ENCODE measurements at regions not wholly inside any gene's neighbourhood (a gene's known extent, or its start where the extent isn't known, plus 50 kb on each side); places are given as distances from the start of the nearest gene placed in this dataset.

GRCh38 chr9:86772635-86772993, 174.7 kb downstream of the GAS1 start:
- no peaks in the 10 kb centered on the region for H3K9me3 ChIP-seq
- no peaks in the 10 kb centered on the region for H3K36me3 ChIP-seq
- TF ChIP-seq, protein P1, sequence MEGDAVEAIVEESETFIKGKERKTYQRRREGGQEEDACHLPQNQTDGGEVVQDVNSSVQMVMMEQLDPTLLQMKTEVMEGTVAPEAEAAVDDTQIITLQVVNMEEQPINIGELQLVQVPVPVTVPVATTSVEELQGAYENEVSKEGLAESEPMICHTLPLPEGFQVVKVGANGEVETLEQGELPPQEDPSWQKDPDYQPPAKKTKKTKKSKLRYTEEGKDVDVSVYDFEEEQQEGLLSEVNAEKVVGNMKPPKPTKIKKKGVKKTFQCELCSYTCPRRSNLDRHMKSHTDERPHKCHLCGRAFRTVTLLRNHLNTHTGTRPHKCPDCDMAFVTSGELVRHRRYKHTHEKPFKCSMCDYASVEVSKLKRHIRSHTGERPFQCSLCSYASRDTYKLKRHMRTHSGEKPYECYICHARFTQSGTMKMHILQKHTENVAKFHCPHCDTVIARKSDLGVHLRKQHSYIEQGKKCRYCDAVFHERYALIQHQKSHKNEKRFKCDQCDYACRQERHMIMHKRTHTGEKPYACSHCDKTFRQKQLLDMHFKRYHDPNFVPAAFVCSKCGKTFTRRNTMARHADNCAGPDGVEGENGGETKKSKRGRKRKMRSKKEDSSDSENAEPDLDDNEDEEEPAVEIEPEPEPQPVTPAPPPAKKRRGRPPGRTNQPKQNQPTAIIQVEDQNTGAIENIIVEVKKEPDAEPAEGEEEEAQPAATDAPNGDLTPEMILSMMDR (IDR thresholded peaks at IDR 0.05), result no peak
- ATAC-seq (ENCODE audit: insufficient number of reproducible peaks, low FRiP score, low read depth) (no peak), DNase-seq (ENCODE audit: low spot score) (no peak)
- no peak overlapping the region for H3K27ac ChIP-seq
- no peaks in the 10 kb centered on the region for H3K27me3 ChIP-seq (replicated peaks; ENCODE audit: insufficient read depth)
- no peaks in the 10 kb centered on the region for H3K4me1 ChIP-seq (ENCODE audit: control insufficient read depth in 1 of 2, low read depth in 2 of 2)
- H3K4me3 ChIP-seq, result no peak overlapping the region

- ATAC-seq (ENCODE audit: insufficient number of reproducible peaks, low FRiP score, low read depth) (no peak), DNase-seq (ENCODE audit: low spot score) (no peak)
- H3K4me1 ChIP-seq (ENCODE audit: control insufficient read depth in 1 of 2, low read depth in 2 of 2), result no peaks in the 10 kb centered on the region
- H3K27ac ChIP-seq, result no peak overlapping the region
- H3K36me3 ChIP-seq, result no peaks in the 10 kb centered on the region
- H3K4me3 ChIP-seq, result no peak overlapping the region
- no peaks in the 10 kb centered on the region for H3K27me3 ChIP-seq (replicated peaks; ENCODE audit: insufficient read depth)
- no peaks in the 10 kb centered on the region for H3K9me3 ChIP-seq
- TF ChIP-seq, protein P1 (IDR thresholded peaks at IDR 0.05), result no peak
These were observed 175.2 kb downstream of the GAS1 start for GRCh38 chr9:86771941-86772634.

DNA sequence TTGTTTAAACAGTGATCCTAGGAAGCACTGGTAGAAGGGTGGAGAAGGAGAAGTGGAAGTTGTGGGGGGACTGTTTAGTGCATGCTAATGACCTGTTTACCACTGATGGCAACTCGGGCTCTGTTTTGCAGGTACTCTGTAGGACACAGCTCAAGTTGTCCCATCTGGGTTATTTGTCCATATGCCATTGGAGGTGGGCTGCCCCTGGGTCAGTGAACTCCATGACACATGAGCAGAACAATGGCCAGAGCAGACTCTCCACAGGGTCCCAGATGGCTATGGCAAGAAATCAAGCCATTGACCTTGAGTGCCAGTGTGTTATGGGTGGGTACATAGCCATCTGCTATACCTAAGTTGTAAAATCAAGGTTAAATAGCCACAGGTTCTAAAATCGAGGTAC, 175.9 kb downstream of the GAS1 start:
- Histone ChIP-seq H3K27me3 (replicated peaks; ENCODE audit: insufficient read depth) (no peaks in the 10 kb centered on the region), H3K27ac (no peak overlapping the region), H3K36me3 (no peaks in the 10 kb centered on the region), H3K4me3 (no peak overlapping the region), H3K9me3 (no peaks in the 10 kb centered on the region), H3K4me1 (ENCODE audit: control insufficient read depth in 1 of 2, low read depth in 2 of 2) (no peaks in the 10 kb centered on the region)
- ATAC-seq (ENCODE audit: insufficient number of reproducible peaks, low FRiP score, low read depth), result no peak
- TF ChIP-seq, protein P1 (IDR thresholded peaks at IDR 0.05), result no peak
- DNase-seq (ENCODE audit: low spot score), result no peak

DNA sequence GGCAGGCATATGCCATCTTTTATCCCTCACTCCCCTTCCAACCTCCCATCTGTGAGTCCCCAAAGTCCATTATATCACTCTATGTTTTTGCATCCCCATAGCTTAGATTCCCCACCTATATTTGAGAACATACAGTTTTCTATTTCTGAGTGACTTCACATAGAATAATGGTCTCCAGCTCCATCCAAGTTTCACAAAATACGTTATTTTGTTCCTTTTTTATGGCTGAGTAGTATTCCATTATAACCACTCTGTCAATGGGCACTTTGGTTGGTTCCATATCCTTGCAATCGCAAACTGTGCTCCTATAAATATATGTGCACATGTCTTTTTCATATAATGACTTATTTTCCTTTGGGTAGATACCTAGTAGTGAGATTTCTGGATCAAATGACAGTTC, 178.6 kb downstream of the GAS1 start:
- Histone ChIP-seq H3K36me3 (no peaks in the 10 kb centered on the region), H3K4me3 (no peak overlapping the region), H3K27me3 (replicated peaks; ENCODE audit: insufficient read depth) (no peaks in the 10 kb centered on the region), H3K4me1 (ENCODE audit: control insufficient read depth in 1 of 2, low read depth in 2 of 2) (no peaks in the 10 kb centered on the region), H3K27ac (no peak overlapping the region), H3K9me3 (no peaks in the 10 kb centered on the region)
- no peak for ATAC-seq (ENCODE audit: insufficient number of reproducible peaks, low FRiP score, low read depth)
- DNase-seq (ENCODE audit: low spot score), result no peak
- TF ChIP-seq, protein P1 (IDR thresholded peaks at IDR 0.05), result no peak

GRCh38 chr9:86768020-86768419, 179.3 kb downstream of the GAS1 start:
- ATAC-seq (ENCODE audit: insufficient number of reproducible peaks, low FRiP score, low read depth) (no peak), DNase-seq (ENCODE audit: low spot score) (no peak)
- H3K4me3 ChIP-seq, result no peak overlapping the region
- no peaks in the 10 kb centered on the region for H3K27me3 ChIP-seq (replicated peaks; ENCODE audit: insufficient read depth)
- TF ChIP-seq, protein P1 (IDR thresholded peaks at IDR 0.05), result no peak
- H3K9me3 ChIP-seq, result no peaks in the 10 kb centered on the region
- H3K36me3 ChIP-seq, result no peaks in the 10 kb centered on the region
- no peaks in the 10 kb centered on the region for H3K4me1 ChIP-seq (ENCODE audit: control insufficient read depth in 1 of 2, low read depth in 2 of 2)
- H3K27ac ChIP-seq, result no peak overlapping the region

Data from thoracic aorta (tissue), 2 donors.